Thymus (tissue), 11 donors: ENCODE measurements at regions not wholly inside any gene's neighbourhood (a gene's known extent, or its start where the extent isn't known, plus 50 kb on each side); places are given as distances from the start of the nearest gene placed in this dataset.
A peak's percentile ranks its signal among the peaks of the same experiment; 100 is the strongest.

ENCODE experiments used
- DNase-seq, 9 donors: peaks; one replicate each; pipeline ENCODE4 v3.0.0-alpha.2; 2013; ENCODE audit warnings: low spot score in 9 of 9, low read depth in 6 of 9, missing footprints in 1 of 9
- H3K27ac ChIP-seq, 2 donors: one replicate each; pipeline ENCODE4 v1.5.1; 2013; ENCODE audit warnings: control low read depth in 1 of 2, low read depth in 1 of 2, low read length in 1 of 2, mild to moderate bottlenecking in 1 of 2, moderate library complexity in 1 of 2
- H3K27me3 ChIP-seq, 2 donors: one replicate each; pipeline ENCODE4 v1.5.1; 2013; ENCODE audit warnings: low read length in 1 of 2; ENCODE audit not compliant: control insufficient read depth in 2 of 2, insufficient read depth in 1 of 2
- H3K36me3 ChIP-seq, 2 donors: one replicate each; pipeline ENCODE4 v1.5.1; 2013; ENCODE audit warnings: low read length in 1 of 2, mild to moderate bottlenecking in 1 of 2, moderate library complexity in 1 of 2; ENCODE audit not compliant: control insufficient read depth in 2 of 2, insufficient read depth in 2 of 2
- H3K4me1 ChIP-seq, 2 donors: one replicate each; pipeline ENCODE4 v1.5.1; 2013; ENCODE audit warnings: low read length in 2 of 2; ENCODE audit not compliant: control insufficient read depth in 2 of 2, insufficient read depth in 2 of 2
- H3K4me3 ChIP-seq, 2 donors: one replicate each; pipeline ENCODE4 v1.5.1; 2013; ENCODE audit warnings: low read length in 2 of 2, control low read depth in 1 of 2, mild to moderate bottlenecking in 1 of 2
- H3K9me3 ChIP-seq, 2 donors: one replicate each; pipeline ENCODE4 v1.5.1; 2013; ENCODE audit warnings: low read length in 1 of 2, mild to moderate bottlenecking in 1 of 2; ENCODE audit not compliant: control insufficient read depth in 2 of 2, insufficient read depth in 1 of 2
- WGBS: extraction: QIAGEN DNeasy Blood & Tissue Kit; methylation state at CpG from one replicate; pipeline ENCODE4 v1.1.7; 2013; 5-methylcytosine and 5-hydroxymethylcytosine counted together
- donor health status: healthy.

DNA sequence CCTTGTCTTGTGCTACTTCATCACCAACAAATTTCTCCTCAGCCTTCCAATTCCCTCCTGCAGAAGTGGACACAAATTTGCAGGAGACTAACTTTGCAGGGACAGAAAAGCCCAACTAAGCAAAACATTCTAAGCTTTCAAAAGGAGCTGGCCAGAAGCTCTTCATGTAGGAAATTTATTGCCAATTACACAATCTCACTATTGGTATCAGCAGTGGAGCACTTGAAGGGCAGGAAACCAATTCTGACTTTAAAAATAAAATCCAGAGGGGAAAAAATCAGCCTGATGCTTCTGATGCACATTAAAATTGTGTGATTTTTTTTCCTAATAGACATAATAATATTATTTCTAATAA lies 193.3 kb downstream of the LY86 start:
- Histone ChIP-seq H3K27ac (no peak overlapping the region), H3K27me3 (no peaks in the 10 kb centered on the region), H3K4me1 (no peaks in the 10 kb centered on the region), H3K4me3 (no peak overlapping the region), H3K9me3 (no peaks in the 10 kb centered on the region), H3K36me3 (no peaks in the 10 kb centered on the region)
- DNase-seq, result no peak

DNA sequence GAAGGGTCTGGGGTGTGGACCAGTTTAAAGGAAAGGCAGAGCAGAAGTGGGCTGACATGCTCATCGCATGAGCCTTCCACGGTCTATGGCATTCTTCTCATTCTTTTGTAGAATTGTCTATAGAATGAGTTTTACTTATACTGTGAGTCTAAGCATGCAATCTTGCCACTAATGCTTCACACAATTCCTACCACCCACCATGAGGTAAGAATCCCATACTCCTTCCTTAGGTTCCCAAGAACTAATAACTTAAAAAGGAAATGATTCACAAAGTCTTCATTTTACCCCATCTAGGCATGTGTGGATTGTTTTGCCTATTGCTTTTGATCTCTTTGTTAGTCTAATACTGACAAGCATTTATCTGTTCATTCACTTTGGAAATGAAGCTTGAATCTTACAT lies 195.2 kb downstream of the LY86 start:
- no peak overlapping the region for H3K27ac ChIP-seq
- WGBS, result 96% methylated on average over 2 of the region's 2 CpGs
- no peaks in the 10 kb centered on the region for H3K9me3 ChIP-seq
- no peaks in the 10 kb centered on the region for H3K27me3 ChIP-seq
- H3K36me3 ChIP-seq, result no peaks in the 10 kb centered on the region
- no peak overlapping the region for H3K4me3 ChIP-seq
- no peak for DNase-seq
- H3K4me1 ChIP-seq, result no peaks in the 10 kb centered on the region

DNA sequence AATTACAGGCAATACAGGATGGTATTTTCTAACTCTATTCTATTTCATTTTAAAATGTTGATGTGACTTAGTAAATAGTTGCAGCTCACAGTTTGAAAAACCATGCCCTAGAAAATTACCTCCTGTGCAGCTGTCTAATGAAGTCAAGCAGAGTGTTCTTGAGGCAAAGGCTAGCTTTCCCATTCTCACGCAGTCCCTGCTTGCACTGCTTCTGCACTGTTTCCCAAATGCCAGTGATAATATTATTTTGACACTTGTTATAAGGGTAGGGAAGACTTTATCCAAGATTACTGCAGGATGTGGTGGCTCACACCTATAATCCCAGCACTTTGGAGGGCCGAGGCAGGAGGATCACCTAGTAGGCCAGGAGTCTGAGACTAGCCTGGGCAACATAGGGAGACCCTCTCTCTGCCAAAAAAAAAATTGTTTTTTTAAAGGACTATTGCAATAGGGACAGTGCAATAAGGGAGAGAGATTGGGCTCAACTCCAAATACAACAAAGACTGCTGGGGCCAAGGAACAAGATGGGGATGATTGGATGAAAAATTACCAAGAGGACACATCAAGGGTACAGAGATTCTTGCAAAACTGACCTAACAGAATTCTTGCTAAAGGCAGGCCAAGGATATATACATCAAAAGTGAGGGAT lies 196.1 kb downstream of the LY86 start:
- WGBS, result 94% methylated on average over 2 of the region's 2 CpGs
- DNase-seq, result no peak
- H3K4me3 ChIP-seq, result no peak overlapping the region

DNA sequence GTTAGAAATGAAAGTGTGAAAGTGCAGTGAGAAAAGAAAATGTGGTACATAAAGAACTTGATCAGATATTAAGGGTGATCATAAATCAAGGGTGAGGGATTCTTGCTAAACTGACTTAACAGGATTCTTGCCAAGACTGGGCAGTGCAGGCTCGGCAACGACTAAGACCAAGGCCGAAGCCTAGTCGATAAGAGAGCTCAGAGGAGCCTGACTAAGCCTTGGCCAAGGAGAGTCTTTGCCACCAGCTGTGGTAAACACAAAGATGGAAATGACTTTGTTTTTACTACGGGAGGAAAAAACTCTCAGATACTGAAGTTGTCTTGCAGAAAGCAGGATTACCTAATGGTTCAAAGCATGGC lies 196.6 kb downstream of the LY86 start:
- no peak for DNase-seq
- no peaks in the 10 kb centered on the region for H3K36me3 ChIP-seq
- H3K27me3 ChIP-seq, result no peaks in the 10 kb centered on the region
- no peaks in the 10 kb centered on the region for H3K9me3 ChIP-seq
- 96% methylated on average over 5 of the region's 5 CpGs for WGBS
- H3K4me3 ChIP-seq, result no peak overlapping the region
- no peak overlapping the region for H3K27ac ChIP-seq
- no peaks in the 10 kb centered on the region for H3K4me1 ChIP-seq

More for the DNA sequence above, 196.1 kb downstream of the LY86 start:
- no peaks in the 10 kb centered on the region for H3K27me3 ChIP-seq
- no peaks in the 10 kb centered on the region for H3K36me3 ChIP-seq
- no peak overlapping the region for H3K27ac ChIP-seq
- no peaks in the 10 kb centered on the region for H3K9me3 ChIP-seq
- H3K4me1 ChIP-seq, result no peaks in the 10 kb centered on the region

DNA sequence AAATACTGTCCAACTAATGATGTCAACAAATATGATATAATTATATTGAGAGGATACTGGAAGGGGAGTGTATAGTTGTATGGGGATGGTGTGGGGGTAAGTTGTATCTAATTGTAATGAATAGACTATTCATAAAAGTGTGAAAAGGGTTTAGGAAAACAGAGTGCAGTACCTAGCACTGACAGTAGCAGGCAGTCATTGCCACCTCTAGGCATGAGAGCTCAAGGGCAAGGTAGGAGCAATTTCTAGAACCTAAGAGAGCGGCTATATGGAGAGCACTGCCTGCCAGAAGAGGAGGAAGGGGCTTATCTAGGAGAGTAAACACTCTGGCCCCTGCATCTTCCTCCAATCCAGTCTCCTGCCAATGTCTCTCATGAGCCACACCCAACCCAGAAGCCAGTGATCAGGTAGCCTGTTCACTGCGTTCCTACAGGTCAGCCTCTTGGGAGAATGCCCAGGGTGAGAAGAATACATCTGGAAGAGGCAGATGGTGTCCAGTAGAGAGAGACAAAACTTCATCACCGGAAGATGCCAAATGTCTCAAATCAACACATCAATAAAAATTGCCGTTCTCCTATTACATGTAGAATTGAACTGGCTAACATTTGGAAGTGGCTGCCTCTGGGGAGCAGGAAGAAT lies 200.0 kb downstream of the LY86 start:
- no peaks in the 10 kb centered on the region for H3K9me3 ChIP-seq
- no peak overlapping the region for H3K4me3 ChIP-seq
- H3K4me1 ChIP-seq, result peaks cover under 1 to 7% of the 10 kb centered on the region in 2 donors
- no peak overlapping the region for H3K27ac ChIP-seq
- H3K27me3 ChIP-seq, result no peaks in the 10 kb centered on the region
- 99% methylated on average over 4 of the region's 4 CpGs for WGBS
- H3K36me3 ChIP-seq, result no peaks in the 10 kb centered on the region
- DNase-seq, result peak in 2 of 9 donors; percentile 36 to 47

DNA sequence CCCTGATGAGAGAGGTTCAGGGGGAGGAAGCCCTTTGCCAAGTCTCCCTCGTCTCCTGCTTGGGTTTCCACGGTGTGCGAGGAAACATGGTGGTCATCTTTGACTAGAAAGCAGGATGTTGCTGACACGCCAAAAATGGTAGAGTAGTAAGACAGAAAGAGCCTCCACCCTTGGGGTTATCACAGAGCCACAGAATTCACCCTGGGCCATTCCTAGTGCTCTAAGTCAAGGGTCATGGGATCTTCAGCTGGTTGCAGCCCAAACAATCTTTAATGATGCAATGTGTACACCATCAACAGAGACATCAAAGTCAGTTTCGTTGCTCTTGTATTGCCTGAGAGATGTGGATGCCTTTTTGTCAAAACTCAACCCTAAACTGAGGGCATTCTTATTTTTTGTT lies 201.9 kb downstream of the LY86 start:
- no peaks in the 10 kb centered on the region for H3K36me3 ChIP-seq
- no peaks in the 10 kb centered on the region for H3K9me3 ChIP-seq
- no peaks in the 10 kb centered on the region for H3K27me3 ChIP-seq
- WGBS, result 97% methylated on average over 5 of the region's 5 CpGs
- DNase-seq, result no peak
- no peak overlapping the region for H3K4me3 ChIP-seq
- H3K27ac ChIP-seq, result no peak overlapping the region
- H3K4me1 ChIP-seq, result peaks cover 6 to 22% of the 10 kb centered on the region in 2 donors

DNA sequence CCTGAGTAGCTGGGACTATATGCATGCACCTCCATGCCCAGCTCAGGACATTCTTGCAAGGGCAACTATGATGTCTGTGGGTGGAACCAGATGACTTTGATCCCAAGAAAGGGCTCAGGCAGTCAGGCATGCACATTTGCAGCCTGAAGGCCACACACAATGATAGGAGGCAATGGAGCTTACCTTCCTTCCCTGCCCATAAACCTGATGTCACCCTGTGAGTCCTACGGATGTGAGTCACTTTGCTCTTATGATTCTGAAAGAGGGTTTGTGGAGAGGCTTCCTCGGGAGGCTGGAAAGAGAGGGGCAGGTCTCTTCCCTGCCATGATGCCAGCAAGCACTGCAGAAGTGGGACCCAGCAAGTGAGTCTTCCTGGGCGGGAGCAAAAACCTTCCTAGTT lies 202.4 kb downstream of the LY86 start:
- no peaks in the 10 kb centered on the region for H3K36me3 ChIP-seq
- 95% methylated on average over 3 of the region's 3 CpGs for WGBS
- H3K4me1 ChIP-seq, result peaks cover 6 to 22% of the 10 kb centered on the region in 2 donors
- no peaks in the 10 kb centered on the region for H3K27me3 ChIP-seq
- no peak for DNase-seq
- no peak overlapping the region for H3K4me3 ChIP-seq
- H3K27ac ChIP-seq, result no peak overlapping the region
- H3K9me3 ChIP-seq, result no peaks in the 10 kb centered on the region

DNA sequence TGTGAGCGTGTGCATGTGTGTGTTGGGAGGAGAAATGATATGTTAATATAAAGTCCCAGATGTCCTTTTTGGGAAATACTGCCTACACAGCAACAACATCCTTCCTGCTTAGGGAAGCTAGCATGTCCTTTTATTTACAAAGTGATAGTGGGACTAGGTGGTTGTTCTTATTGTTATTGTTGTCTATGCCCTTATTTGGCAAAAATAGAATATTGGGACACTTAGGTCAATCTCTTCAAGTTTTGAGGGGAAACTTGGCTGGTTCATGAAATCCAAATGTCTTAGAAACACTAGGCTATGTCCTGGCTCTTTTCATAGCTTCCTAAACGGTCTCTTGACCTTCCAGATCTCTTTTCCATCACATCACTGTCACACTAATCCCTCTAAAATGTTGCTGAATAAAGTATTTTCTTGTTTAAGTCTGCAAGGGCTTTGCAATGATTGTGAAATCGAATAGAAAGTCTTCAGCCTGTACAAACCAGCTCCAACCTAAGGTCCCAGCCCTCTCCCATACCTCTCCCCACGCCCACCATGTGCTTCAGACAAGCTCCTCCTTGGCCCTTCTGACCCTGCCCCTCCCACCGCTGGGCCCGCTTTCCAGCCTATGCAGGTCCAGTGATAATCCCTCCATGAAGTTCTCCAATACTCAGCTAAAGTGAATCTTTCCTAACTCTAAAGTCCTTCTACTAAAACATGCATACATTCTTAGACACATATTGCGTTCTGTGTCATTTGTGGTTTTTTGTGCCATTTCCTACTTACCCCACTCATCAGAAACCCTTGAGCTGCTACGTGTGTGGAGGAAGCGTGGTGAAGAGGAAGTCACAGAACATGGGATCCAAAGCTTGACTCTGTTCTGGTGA lies 205.1 kb downstream of the LY86 start:
- Histone ChIP-seq H3K4me1 (peaks cover 6 to 25% of the 10 kb centered on the region in 2 donors), H3K4me3 (no peak overlapping the region), H3K36me3 (no peaks in the 10 kb centered on the region), H3K9me3 (no peaks in the 10 kb centered on the region), H3K27me3 (no peaks in the 10 kb centered on the region), H3K27ac (peak overlapping the region in 1 of 2 donors; percentile 21)
- 69% methylated on average over 9 of the region's 9 CpGs for WGBS
- peak in 2 of 9 donors; percentile 30 to 67 for DNase-seq

DNA sequence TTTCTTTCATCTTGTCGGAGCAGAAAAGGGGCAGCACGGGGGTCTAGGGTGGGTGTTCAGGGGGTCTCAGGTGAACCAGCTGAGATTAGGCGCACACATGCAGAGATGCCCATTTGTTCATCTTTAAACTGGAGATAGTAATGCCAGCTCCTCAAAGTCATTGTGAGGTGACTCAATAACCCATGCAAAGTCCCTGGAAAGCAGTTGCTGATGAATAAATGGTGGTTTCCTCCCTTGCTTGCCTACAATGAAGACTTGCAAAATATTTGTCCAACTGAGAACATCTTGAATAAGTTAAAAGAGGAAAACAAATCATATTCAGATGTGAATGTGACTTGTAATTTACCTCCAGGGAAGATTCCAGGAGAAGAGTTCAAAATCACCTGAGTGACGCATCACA lies 206.9 kb downstream of the LY86 start:
- H3K27me3 ChIP-seq, result no peaks in the 10 kb centered on the region
- 91% methylated on average over 4 of the region's 4 CpGs for WGBS
- no peaks in the 10 kb centered on the region for H3K9me3 ChIP-seq
- no peak for DNase-seq
- H3K4me3 ChIP-seq, result no peak overlapping the region
- no peak overlapping the region for H3K27ac ChIP-seq
- H3K4me1 ChIP-seq, result peaks cover 13 to 40% of the 10 kb centered on the region in 2 donors
- no peaks in the 10 kb centered on the region for H3K36me3 ChIP-seq
